Astrocyte of the cerebellum (primary cell): ENCODE measurements at regions not wholly inside any gene's neighbourhood (a gene's known extent, or its start where the extent isn't known, plus 50 kb on each side); places are given as distances from the start of the nearest gene placed in this dataset.

ENCODE experiments used
- DNase-seq: peaks from one replicate; pipeline ENCODE4 v3.0.0-alpha.2; 2011; ENCODE audit warnings: low read depth
- H3K4me3 ChIP-seq: 2 replicates; pipeline ENCODE4 v1.5.1; 2011; ENCODE audit warnings: mild to moderate bottlenecking, low read depth, low read length, moderate library complexity
- CTCF ChIP-seq: IDR thresholded peaks from 2 replicates; pipeline ENCODE4 v1.5.1; 2012; ENCODE audit warnings: low read length, low read depth, moderate library complexity, mild to moderate bottlenecking; ENCODE audit errors: missing control alignments
- in situ Hi-C: cut with HindIII; loops from 2 replicates; pipeline ENCODE4 v1.10.0; 2017; ENCODE audit warnings: low sequenced_read_pairs

- no peak for TF ChIP-seq CTCF
- in situ Hi-C loops: no loop called here
Observed at GRCh38 chr10:57741751-57742150, 525.9 kb downstream of the IPMK start.

GRCh38 chr10:57723305-57723704 is 544.4 kb downstream of the IPMK start:
- H3K4me3 ChIP-seq: no peak overlapping the region
- no peak for DNase-seq
- no peak for TF ChIP-seq CTCF
- in situ Hi-C loops: no loop called here

More at GRCh38 chr10:57741751-57742150, 525.9 kb downstream of the IPMK start:
- H3K4me3 ChIP-seq: no peak overlapping the region
- DNase-seq: no peak

GRCh38 chr10:57716884-57717283 is 550.8 kb downstream of the IPMK start:
- in situ Hi-C loops: loop anchor here (5.0 kb wide), 1 partner anchor 40 kb away; no protein-coding TSS in a partner anchor
- no peak overlapping the region for H3K4me3 ChIP-seq

DNA sequence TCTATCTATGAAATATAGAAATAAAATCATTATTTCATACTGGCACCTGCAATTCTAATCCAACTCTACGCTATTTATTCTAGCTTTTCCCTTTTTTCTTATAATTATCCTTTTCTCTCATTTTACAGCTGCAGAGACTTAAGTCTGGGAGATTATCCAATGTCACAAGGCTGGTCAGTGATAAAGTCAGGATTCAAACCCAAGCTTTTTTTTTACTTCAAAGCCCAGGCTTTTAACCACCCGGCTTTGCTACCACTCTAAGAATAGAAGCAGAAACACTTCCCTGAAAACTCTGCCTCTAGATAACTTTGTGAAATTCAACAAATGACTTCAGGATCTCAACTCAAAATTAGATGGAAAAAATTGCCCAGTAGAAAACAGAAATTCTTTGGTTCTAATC is 552.5 kb downstream of the IPMK start:
- TF ChIP-seq CTCF: no peak
- in situ Hi-C loops: loop anchor here (5.0 kb wide), 1 partner anchor 38 kb away; no protein-coding TSS in a partner anchor
- no peak overlapping the region for H3K4me3 ChIP-seq
- DNase-seq: no peak

More at GRCh38 chr10:57716884-57717283, 550.8 kb downstream of the IPMK start:
- peak; percentile 62 for TF ChIP-seq CTCF
- peak; percentile 28 for DNase-seq

DNA sequence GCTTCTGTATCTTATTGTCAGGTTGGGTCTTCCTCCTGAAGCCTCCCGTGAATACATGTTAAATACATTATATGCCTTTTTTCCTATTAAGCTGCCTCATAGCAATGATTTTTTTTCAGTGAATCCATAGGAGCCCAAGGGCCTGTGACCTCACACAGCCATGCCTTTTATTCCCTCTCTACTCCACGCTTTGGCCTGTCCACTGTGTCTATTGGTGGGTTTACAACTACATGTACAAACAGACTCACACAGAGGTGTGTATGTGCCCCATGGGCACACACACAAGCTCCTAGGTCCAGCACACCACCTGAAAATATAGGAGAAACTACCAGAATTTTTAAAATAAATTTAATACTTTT is 560.4 kb downstream of the IPMK start:
- in situ Hi-C loops: no loop called here
- TF ChIP-seq CTCF: no peak
- no peak for DNase-seq
- no peak overlapping the region for H3K4me3 ChIP-seq

DNA sequence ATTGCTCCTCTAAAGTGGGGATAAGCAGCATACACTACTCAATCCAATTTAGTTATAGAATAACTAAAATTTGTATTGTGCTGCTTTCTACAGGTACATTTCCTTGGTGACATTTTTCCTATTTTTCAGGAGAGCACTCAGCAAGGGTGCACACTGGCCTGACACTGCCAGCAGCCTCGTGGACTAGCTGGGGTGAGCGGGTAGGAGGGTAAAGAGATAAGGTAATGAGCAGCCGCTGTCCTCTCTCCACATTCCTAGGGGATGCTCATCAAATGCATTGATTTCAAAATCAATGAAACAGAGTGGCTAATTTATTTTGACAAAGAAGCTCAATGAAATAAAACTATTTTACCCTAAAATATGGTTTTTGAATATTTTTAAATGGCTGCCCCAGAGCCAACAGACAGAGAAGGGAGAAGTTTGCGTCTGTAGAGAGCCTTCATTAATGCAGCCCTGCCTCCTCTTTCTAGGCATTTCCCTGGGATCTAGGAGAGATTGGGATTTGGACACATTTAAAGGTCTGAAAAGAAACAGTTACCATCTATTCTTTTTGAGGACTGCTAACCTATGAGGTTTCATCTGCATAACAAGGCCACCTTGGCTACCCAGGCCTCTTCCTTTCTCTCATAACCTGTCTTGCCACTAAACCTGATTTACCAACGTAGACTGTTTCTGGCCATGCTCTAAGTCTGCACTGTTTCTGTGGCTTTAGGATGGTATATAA is 561.0 kb downstream of the IPMK start:
- H3K4me3 ChIP-seq: no peak overlapping the region
- in situ Hi-C loops: no loop called here
- TF ChIP-seq CTCF: no peak
- no peak for DNase-seq

DNA sequence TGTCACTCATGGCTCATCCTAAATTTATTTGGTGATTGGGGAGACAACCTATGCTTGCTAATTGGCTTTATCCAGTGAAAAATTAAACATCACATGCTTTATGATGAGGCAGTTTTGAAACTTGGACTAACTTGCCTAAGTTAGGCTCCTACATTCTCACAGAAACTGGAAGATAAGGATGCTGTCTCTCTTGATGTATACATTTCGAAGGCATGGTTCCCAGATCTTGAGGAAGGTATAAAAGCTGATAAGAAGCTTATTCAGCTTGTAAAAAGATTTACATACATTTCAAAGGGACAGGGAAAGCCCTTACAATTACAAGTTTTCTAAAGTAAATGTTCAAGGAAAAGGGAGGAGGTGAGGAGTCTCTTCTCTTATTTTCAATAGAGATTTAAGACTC is 561.7 kb downstream of the IPMK start:
- H3K4me3 ChIP-seq: no peak overlapping the region
- TF ChIP-seq CTCF: no peak
- DNase-seq: no peak
- in situ Hi-C loops: no loop called here
